Osteoblast (primary cell): ENCODE measurements at regions not wholly inside any gene's neighbourhood (a gene's known extent, or its start where the extent isn't known, plus 50 kb on each side); places are given as distances from the start of the nearest gene placed in this dataset.

ENCODE experiments used
- DNase-seq: peaks from one replicate; pipeline ENCODE4 v3.0.0; 2011; ENCODE audit warnings: low spot score, mixed read lengths; ENCODE audit not compliant: insufficient read length; ENCODE audit errors: missing footprints
- H2AFZ ChIP-seq: 2 replicates; pipeline ENCODE4 v1.6.0; 2011; ENCODE audit warnings: mild to moderate bottlenecking, low read length
- H3K27ac ChIP-seq: 2 replicates; pipeline ENCODE4 v1.5.1; 2011; ENCODE audit warnings: mild to moderate bottlenecking, low read depth, low read length, moderate library complexity
- H3K27me3 ChIP-seq: 2 replicates; pipeline ENCODE4 v1.6.0; 2012; ENCODE audit warnings: mild to moderate bottlenecking, control low read depth, inconsistent platforms, low read length, moderate library complexity; ENCODE audit not compliant: insufficient read depth
- H3K36me3 ChIP-seq: 2 replicates; pipeline ENCODE4 v1.5.1; 2011; ENCODE audit warnings: mild to moderate bottlenecking, low read length, control low read depth, moderate library complexity; ENCODE audit not compliant: insufficient read depth
- H3K4me1 ChIP-seq: 2 replicates; pipeline ENCODE4 v1.5.1; 2011; ENCODE audit warnings: mild to moderate bottlenecking, low read length, control low read depth, moderate library complexity; ENCODE audit not compliant: insufficient read depth
- H3K4me2 ChIP-seq: 2 replicates; pipeline ENCODE4 v1.6.0; 2011; ENCODE audit warnings: mild to moderate bottlenecking, low read length; ENCODE audit not compliant: insufficient read depth
- H3K4me3 ChIP-seq: fragments of 200-600 bp; sonication (generic); 3 replicates; pipeline ENCODE4 v1.5.1; 2012; ENCODE audit warnings: mild to moderate bottlenecking, low read length, inconsistent platforms; ENCODE audit not compliant: insufficient read depth
- H3K79me2 ChIP-seq: 2 replicates; pipeline ENCODE4 v1.6.0; 2012; ENCODE audit warnings: mild to moderate bottlenecking, low read length, control low read depth, inconsistent platforms; ENCODE audit not compliant: insufficient read depth
- H3K9me3 ChIP-seq: 2 replicates; pipeline ENCODE4 v1.5.1; 2011; ENCODE audit warnings: low read depth, low read length, control low read depth
- H4K20me1 ChIP-seq: 2 replicates; pipeline ENCODE4 v1.6.0; 2012; ENCODE audit warnings: mild to moderate bottlenecking, low read length, control low read depth; ENCODE audit not compliant: insufficient read depth
- TF ChIP-seq, protein P1 (sequence below): IDR thresholded peaks from 2 replicates; pipeline ENCODE4 v1.5.1; 2011; ENCODE audit warnings: mild to moderate bottlenecking, low read depth, low read length, moderate library complexity; ENCODE audit errors: extremely low read depth

DNA sequence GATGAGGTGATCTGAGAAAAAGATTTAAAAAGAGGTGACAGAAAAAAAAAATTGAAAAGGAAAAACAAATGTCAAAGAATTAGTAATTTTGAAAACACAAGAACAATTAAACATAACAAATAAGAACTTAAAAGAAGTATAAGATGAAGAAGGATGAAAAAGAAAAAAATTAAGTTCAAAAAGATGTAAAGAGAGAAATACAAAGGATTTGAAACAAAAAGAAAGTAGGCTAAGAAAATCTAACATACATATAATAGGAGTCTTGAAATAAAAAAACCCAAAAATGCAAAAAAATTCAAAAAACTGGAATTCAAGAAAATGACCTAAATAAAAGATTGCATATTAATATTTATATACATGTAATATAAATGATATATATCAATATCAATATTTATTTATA lies 949.2 kb downstream of the MCTP2 start:
- no peak overlapping the region for H2AFZ ChIP-seq
- no peak overlapping the region for H3K4me2 ChIP-seq
- TF ChIP-seq, protein P1, sequence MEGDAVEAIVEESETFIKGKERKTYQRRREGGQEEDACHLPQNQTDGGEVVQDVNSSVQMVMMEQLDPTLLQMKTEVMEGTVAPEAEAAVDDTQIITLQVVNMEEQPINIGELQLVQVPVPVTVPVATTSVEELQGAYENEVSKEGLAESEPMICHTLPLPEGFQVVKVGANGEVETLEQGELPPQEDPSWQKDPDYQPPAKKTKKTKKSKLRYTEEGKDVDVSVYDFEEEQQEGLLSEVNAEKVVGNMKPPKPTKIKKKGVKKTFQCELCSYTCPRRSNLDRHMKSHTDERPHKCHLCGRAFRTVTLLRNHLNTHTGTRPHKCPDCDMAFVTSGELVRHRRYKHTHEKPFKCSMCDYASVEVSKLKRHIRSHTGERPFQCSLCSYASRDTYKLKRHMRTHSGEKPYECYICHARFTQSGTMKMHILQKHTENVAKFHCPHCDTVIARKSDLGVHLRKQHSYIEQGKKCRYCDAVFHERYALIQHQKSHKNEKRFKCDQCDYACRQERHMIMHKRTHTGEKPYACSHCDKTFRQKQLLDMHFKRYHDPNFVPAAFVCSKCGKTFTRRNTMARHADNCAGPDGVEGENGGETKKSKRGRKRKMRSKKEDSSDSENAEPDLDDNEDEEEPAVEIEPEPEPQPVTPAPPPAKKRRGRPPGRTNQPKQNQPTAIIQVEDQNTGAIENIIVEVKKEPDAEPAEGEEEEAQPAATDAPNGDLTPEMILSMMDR, result no peak
- no peaks in the 10 kb centered on the region for H3K4me1 ChIP-seq
- H3K9me3 ChIP-seq, result no peaks in the 10 kb centered on the region
- H3K79me2 ChIP-seq, result no peaks in the 10 kb centered on the region
- H3K27ac ChIP-seq, result no peak overlapping the region
- no peaks in the 10 kb centered on the region for H3K36me3 ChIP-seq
- H4K20me1 ChIP-seq, result no peaks in the 10 kb centered on the region
- H3K27me3 ChIP-seq, result no peaks in the 10 kb centered on the region
- no peak overlapping the region for H3K4me3 ChIP-seq
- DNase-seq, result no peak

- no peaks in the 10 kb centered on the region for H4K20me1 ChIP-seq
- H3K79me2 ChIP-seq, result no peaks in the 10 kb centered on the region
- H3K4me3 ChIP-seq, result no peak overlapping the region
- H3K4me2 ChIP-seq, result no peak overlapping the region
- DNase-seq, result no peak
- no peaks in the 10 kb centered on the region for H3K4me1 ChIP-seq
- no peak overlapping the region for H3K27ac ChIP-seq
- H2AFZ ChIP-seq, result no peak overlapping the region
- H3K27me3 ChIP-seq, result no peaks in the 10 kb centered on the region
- H3K36me3 ChIP-seq, result no peaks in the 10 kb centered on the region
- TF ChIP-seq, protein P1, result no peak
- H3K9me3 ChIP-seq, result no peaks in the 10 kb centered on the region
Measured at GRCh38 chr15:95182091-95182490, 950.7 kb downstream of the MCTP2 start.

DNA sequence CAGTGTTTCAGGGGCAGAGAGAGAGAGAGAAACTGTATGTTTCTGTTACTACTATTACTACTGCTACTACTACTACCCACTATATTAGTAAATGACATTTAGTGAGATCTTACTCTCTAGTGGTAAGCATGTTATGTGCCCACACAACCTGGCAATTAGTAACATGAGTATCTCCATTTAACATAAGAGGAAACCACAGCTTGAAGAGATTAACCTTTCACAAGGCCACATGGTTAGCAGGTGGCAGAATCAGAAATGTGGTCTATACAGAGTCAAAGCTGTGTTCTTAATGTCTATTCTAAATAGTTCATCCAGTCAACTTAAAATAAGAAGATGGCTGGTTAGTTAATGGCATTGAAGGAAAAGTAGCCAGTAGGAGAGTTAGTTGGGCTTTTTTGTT lies 961.6 kb downstream of the MCTP2 start:
- Histone ChIP-seq H3K4me2 (no peak overlapping the region), H3K36me3 (no peaks in the 10 kb centered on the region), H3K4me1 (no peaks in the 10 kb centered on the region), H3K79me2 (no peaks in the 10 kb centered on the region), H3K27ac (no peak overlapping the region), H2AFZ (no peak overlapping the region), H3K9me3 (no peaks in the 10 kb centered on the region), H3K4me3 (no peak overlapping the region), H4K20me1 (no peaks in the 10 kb centered on the region), H3K27me3 (no peaks in the 10 kb centered on the region)
- TF ChIP-seq, protein P1, result no peak
- DNase-seq, result no peak

- Histone ChIP-seq H4K20me1 (no peaks in the 10 kb centered on the region), H3K36me3 (no peaks in the 10 kb centered on the region), H3K27ac (no peak overlapping the region), H3K4me1 (no peaks in the 10 kb centered on the region), H3K9me3 (no peaks in the 10 kb centered on the region), H3K4me2 (no peak overlapping the region), H3K79me2 (no peaks in the 10 kb centered on the region), H3K4me3 (no peak overlapping the region), H3K27me3 (no peaks in the 10 kb centered on the region), H2AFZ (no peak overlapping the region)
- DNase-seq, result no peak
- TF ChIP-seq, protein P1, result no peak
Measured at GRCh38 chr15:95194746-95195145, 963.4 kb downstream of the MCTP2 start.
